ENCODE measurements at regions not wholly inside any gene's neighbourhood (a gene's known extent, or its start where the extent isn't known, plus 50 kb on each side); places are given as distances from the start of the nearest gene placed in this dataset.
A peak's percentile ranks its signal among the peaks of the same experiment; 100 is the strongest.
"Not testable (repeated sequence)": the region's sequence is repeated elsewhere in the genome, so short reads cannot be mapped to it uniquely, and the experiment has no call there.

- DNase-seq = no peak
- no peak overlapping the region for H3K4me3 ChIP-seq
- H3K9me3 ChIP-seq = peaks cover 6% of the 10 kb centered on the region
- no peaks in the 10 kb centered on the region for H3K36me3 ChIP-seq
- H3K27me3 ChIP-seq = no peaks in the 10 kb centered on the region
Observed at GRCh38 chr9:38172586-38172985, 103.6 kb upstream of the SHB start.

DNA sequence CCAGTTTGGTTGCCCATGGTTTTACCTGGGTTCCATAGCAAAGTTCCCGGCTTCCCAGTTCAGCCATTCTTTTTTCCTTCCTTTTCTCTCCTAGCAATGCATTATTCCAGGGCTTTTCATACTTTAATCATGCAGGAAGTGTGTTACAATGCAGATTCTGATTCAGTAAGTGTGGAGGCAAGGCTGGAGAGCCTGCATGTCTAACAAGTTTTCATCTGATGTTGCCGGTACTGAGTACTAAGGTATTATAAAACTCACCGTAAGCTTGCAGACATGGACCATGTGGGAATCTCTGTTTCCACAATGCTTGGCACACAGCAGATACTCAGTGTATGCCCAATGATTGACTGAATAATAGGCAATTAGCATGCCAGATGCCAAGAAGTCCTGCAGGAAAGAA, 102.9 kb upstream of the SHB start:
- H3K4me3 ChIP-seq = no peak overlapping the region
- no peaks in the 10 kb centered on the region for H3K36me3 ChIP-seq
- H3K9me3 ChIP-seq = peaks cover 6% of the 10 kb centered on the region
- H3K27me3 ChIP-seq = no peaks in the 10 kb centered on the region
- no peak for DNase-seq

DNA sequence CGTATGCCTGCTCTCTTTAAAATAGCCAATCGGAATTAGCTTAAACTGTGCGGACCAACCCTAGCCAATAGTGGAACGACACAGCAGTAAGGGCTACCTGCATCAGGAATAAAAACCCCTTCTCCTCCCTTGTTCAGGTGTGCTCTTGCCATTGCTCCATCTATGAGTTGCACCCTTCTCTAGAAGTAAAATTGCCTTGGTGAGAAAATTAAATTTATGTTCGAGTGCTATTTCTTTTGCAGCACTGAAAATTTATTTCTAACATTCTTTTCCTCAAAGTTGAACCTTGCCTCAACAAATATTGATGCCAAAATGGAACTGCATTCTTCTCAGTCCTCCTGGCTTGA, 102.5 kb upstream of the SHB start:
- H3K4me3 ChIP-seq = no peak overlapping the region
- H3K9me3 ChIP-seq = peaks cover 6% of the 10 kb centered on the region
- H3K27me3 ChIP-seq = no peaks in the 10 kb centered on the region
- DNase-seq = no peak
- no peaks in the 10 kb centered on the region for H3K36me3 ChIP-seq

DNA sequence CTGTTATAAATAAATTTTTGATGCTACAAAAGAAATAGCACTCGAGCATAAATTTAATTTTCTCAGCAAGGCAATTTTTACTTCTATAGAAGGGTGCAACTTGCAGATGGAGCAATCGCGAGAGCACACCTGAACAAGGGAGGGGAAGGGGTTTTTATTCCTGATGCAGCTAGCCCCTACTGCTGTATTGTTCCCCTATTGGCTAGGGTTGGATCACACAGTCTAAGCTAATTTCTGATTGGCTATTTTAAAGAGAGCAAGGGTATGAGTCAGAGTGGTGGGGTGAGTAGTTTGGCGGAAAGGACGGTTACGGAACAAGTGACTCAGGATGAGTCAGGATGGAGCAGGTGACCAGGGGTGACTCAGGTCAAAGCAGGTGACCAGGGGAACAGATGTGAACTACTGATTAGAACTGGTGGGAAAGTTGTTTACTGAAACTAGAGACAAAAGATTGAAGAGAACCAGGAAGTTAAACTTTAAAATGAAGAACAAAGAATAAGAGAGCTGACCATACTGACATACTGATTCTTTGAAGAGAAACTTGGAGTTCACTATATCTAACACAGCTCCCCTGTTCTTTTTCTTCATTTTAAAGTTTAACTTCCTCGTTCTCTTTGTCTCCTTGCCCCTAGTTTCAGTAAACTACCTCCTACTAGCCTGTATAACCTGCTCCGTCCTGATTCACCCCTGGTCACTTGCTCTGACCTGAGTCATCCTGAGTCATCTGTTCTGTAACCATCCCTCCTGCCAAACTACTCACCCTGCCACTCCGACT, 101.9 kb upstream of the SHB start:
- H3K27me3 ChIP-seq, H3K4me3 ChIP-seq, H3K36me3 ChIP-seq, H3K9me3 ChIP-seq: not testable (repeated sequence)
- peak; percentile 79 for DNase-seq

DNA sequence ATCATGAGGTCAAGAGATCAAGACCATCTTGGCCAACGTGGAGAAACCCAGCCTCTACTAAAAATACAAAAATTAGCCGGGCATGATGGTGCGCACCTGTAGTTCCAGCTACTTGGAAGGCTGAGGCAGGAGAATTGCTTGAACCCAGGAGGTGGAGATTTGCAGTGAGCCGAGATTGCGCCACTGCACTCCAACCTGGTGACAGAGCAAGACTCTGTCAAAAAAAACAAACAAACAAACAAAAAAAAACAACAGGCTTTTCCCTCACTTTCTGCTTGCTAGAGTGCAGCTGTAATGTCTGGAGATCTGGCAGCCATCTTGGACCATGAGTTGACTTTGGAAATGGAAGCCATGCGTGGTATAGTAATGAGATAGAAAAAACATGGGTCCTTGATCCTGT, 101.1 kb upstream of the SHB start:
- not testable (repeated sequence) for H3K36me3 ChIP-seq, H3K27me3 ChIP-seq, DNase-seq, H3K4me3 ChIP-seq, H3K9me3 ChIP-seq

DNA sequence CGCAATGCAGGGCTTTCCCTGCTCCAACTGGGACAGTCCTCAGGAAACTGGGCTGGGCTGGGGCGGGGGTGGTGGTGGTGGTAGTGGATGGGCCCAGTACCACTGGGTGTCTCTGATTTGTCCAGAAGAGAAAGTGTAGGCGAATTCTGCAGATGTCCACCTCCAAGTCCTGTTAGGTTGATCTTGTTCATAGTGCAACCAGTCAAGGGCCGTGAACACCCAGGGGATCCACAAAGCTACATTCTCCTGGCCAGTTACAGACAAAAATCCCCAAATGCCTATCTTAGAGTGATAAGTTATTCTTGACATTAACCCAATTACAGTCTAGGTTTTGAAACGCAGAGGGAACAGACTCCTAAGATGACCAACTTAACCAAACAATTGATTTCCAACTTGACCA, 97.5 kb upstream of the SHB start:
- DNase-seq = no peak
- H3K4me3 ChIP-seq = no peak overlapping the region
- H3K36me3 ChIP-seq = no peaks in the 10 kb centered on the region
- peaks cover 6% of the 10 kb centered on the region for H3K9me3 ChIP-seq
- H3K27me3 ChIP-seq = no peaks in the 10 kb centered on the region

GRCh38 chr9:38164659-38165221, 95.7 kb upstream of the SHB start:
- Histone ChIP-seq H3K4me3 (no peak overlapping the region), H3K9me3 (no peaks in the 10 kb centered on the region), H3K36me3 (no peaks in the 10 kb centered on the region), H3K27me3 (no peaks in the 10 kb centered on the region)
- no peak for DNase-seq

- Histone ChIP-seq H3K9me3 (no peaks in the 10 kb centered on the region), H3K4me3 (no peak overlapping the region), H3K27me3 (no peaks in the 10 kb centered on the region), H3K36me3 (no peaks in the 10 kb centered on the region)
- peak; percentile 43 for DNase-seq
Observed at GRCh38 chr9:38163518-38163917, 94.5 kb upstream of the SHB start.

- Histone ChIP-seq H3K27me3 (no peaks in the 10 kb centered on the region), H3K36me3 (no peaks in the 10 kb centered on the region), H3K4me3 (no peak overlapping the region), H3K9me3 (no peaks in the 10 kb centered on the region)
- no peak for DNase-seq
Observed at GRCh38 chr9:38162332-38163211, 93.5 kb upstream of the SHB start.

- Histone ChIP-seq H3K36me3 (no peaks in the 10 kb centered on the region), H3K9me3 (no peaks in the 10 kb centered on the region), H3K27me3 (no peaks in the 10 kb centered on the region), H3K4me3 (no peak overlapping the region)
- DNase-seq = peak; percentile 35
Observed at GRCh38 chr9:38160613-38161215, 91.7 kb upstream of the SHB start.

- Histone ChIP-seq H3K36me3 (no peaks in the 10 kb centered on the region), H3K9me3 (no peaks in the 10 kb centered on the region), H3K27me3 (no peaks in the 10 kb centered on the region), H3K4me3 (no peak overlapping the region)
- DNase-seq = no peak
Observed at GRCh38 chr9:38159599-38159998, 90.6 kb upstream of the SHB start.

- Histone ChIP-seq H3K36me3 (no peaks in the 10 kb centered on the region), H3K27me3 (no peaks in the 10 kb centered on the region), H3K4me3 (no peak overlapping the region), H3K9me3 (no peaks in the 10 kb centered on the region)
- DNase-seq = no peak
Observed at GRCh38 chr9:38158628-38159027, 89.6 kb upstream of the SHB start.

DNA sequence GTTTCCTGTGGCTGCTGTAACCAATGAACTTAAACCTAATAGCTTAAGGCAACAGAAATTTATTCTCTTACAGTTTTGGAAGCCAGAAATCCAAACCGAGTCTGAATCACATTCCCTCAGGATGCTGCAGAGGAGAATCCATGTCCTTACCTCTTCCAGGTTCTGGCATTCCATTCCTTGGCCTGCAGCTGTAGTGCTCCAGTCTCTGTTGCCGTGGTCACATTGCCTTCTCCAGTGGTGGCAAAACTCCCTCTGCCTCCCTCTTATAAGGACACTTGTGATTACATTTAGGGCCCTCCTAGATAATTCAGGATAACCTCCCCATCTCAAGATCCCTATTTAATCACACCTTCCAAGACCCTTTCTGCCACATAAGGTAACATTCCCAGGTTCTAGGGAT, 88.7 kb upstream of the SHB start:
- Histone ChIP-seq H3K4me3 (no peak overlapping the region), H3K9me3 (no peaks in the 10 kb centered on the region), H3K36me3 (no peaks in the 10 kb centered on the region), H3K27me3 (no peaks in the 10 kb centered on the region)
- no peak for DNase-seq

DNA sequence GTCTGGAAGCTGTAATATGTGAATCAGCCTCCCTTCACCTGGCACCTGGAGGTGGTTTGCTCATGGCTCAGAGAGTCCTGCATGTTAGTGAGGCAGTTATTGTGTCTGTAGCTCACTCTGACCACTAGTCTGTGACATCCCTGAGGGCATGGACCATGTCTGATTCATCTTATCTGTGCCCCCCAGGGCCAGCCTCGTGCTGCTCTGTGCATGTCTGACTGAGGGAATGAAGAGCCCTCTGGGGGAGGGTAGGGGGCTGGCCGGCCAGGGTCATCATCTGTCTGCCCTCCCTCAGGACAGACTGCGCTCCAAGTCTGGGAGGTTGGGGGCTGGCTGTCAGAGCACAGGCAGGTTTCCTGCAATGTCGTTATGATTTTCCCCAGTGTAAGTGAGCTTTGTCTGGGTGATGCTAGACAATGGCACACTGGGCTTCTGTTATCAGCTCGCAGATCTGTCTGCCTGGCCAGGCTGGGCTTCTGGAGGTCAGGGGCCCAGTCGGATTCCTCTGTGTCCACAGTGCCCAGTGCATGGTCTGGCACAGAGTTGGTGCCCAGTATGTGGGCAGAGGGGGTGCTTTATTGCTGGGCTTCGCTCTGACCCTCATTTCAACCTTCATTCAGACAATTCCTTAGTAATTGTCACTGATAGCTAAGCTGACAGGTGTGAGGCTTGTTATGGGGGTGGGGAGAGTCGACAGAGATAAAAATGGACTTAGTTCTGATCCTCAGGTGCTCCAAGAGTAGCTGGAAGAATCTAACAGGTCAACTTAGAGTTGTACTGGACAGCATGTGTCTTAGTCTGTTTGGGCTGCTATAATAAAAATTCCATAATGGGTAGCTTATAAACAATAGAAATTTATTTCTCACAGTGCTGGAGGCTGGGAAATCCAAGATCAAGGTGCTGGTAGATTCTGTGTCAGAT, 85.7 kb upstream of the SHB start:
- Histone ChIP-seq H3K36me3 (no peaks in the 10 kb centered on the region), H3K9me3 (no peaks in the 10 kb centered on the region), H3K27me3 (no peaks in the 10 kb centered on the region), H3K4me3 (no peak overlapping the region)
- DNase-seq = no peak

- H3K4me3 ChIP-seq = no peak overlapping the region
- no peaks in the 10 kb centered on the region for H3K27me3 ChIP-seq
- no peaks in the 10 kb centered on the region for H3K36me3 ChIP-seq
- no peak for DNase-seq
- H3K9me3 ChIP-seq = no peaks in the 10 kb centered on the region
Observed at GRCh38 chr9:38153910-38154291, 84.9 kb upstream of the SHB start.

GRCh38 chr9:38153152-38153909, 84.3 kb upstream of the SHB start:
- Histone ChIP-seq H3K27me3 (no peaks in the 10 kb centered on the region), H3K4me3 (no peak overlapping the region)
- DNase-seq = no peak

More at GRCh38 chr9:38153152-38153909, 84.3 kb upstream of the SHB start:
- Histone ChIP-seq H3K36me3 (no peaks in the 10 kb centered on the region), H3K9me3 (no peaks in the 10 kb centered on the region)

Measured in MG63 (cell line).